Mucosa of rectum (tissue), 2 donors: ENCODE measurements at regions not wholly inside any gene's neighbourhood (a gene's known extent, or its start where the extent isn't known, plus 50 kb on each side); places are given as distances from the start of the nearest gene placed in this dataset.
"Not testable (repeated sequence)": the region's sequence is repeated elsewhere in the genome, so short reads cannot be mapped to it uniquely, and the experiment has no call there.

ENCODE experiments used
- H3K27ac ChIP-seq, 2 donors: one replicate each; pipeline ENCODE4 v1.7.0; 2013; ENCODE audit warnings: inconsistent platforms in 2 of 2, low read depth in 2 of 2, low read length in 2 of 2
- H3K27me3 ChIP-seq, 2 donors: one replicate each; pipeline ENCODE4 v1.7.0; 2013; ENCODE audit warnings: low read length in 2 of 2; ENCODE audit not compliant: control insufficient read depth in 2 of 2, insufficient read depth in 2 of 2
- H3K36me3 ChIP-seq, 2 donors: one replicate each; pipeline ENCODE4 v1.7.0; 2013; ENCODE audit warnings: low read length in 2 of 2; ENCODE audit not compliant: control insufficient read depth in 2 of 2, insufficient read depth in 2 of 2
- H3K4me1 ChIP-seq, 2 donors: one replicate each; pipeline ENCODE4 v1.7.0; 2013; ENCODE audit warnings: low read length in 2 of 2, mild to moderate bottlenecking in 1 of 2; ENCODE audit not compliant: control insufficient read depth in 2 of 2, insufficient read depth in 2 of 2
- H3K4me3 ChIP-seq, 2 donors: one replicate each; pipeline ENCODE4 v1.7.0; 2013; ENCODE audit warnings: low read length in 2 of 2
- H3K9ac ChIP-seq, 2 donors: one replicate each; pipeline ENCODE4 v1.7.0; 2013; ENCODE audit warnings: low read length in 2 of 2, low read depth in 1 of 2, mild to moderate bottlenecking in 1 of 2
- H3K9me3 ChIP-seq, 2 donors: one replicate each; pipeline ENCODE4 v1.7.0; 2013; ENCODE audit warnings: low read length in 2 of 2; ENCODE audit not compliant: control insufficient read depth in 2 of 2
- donor health status: healthy.
- donor health status: Normal muscosa, but diverticular disease.

DNA sequence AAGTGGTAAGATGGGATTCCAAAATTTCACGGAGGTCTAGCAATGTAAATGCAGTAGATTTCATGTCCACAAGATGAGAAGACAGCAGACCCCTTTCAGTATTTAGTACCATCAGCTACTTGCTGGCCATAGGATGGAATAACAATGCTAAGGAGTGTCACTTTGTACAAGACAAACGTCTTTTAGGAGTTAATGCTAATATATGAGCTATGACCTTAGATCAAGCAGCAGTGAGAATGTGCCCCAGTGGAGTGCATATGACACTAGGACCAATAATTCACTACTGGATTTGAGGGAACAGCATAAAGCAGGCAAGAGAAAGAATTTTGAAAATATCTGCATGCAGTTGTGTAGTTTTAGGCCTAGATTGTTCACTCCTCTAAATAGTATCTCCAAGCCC, 182.8 kb upstream of the ZNF804B start:
- Histone ChIP-seq H3K27me3 (no peaks in the 10 kb centered on the region), H3K27ac (no peak overlapping the region), H3K9me3 (no peaks in the 10 kb centered on the region), H3K4me1 (no peaks in the 10 kb centered on the region), H3K36me3 (no peaks in the 10 kb centered on the region), H3K9ac (no peak overlapping the region), H3K4me3 (no peak overlapping the region)

DNA sequence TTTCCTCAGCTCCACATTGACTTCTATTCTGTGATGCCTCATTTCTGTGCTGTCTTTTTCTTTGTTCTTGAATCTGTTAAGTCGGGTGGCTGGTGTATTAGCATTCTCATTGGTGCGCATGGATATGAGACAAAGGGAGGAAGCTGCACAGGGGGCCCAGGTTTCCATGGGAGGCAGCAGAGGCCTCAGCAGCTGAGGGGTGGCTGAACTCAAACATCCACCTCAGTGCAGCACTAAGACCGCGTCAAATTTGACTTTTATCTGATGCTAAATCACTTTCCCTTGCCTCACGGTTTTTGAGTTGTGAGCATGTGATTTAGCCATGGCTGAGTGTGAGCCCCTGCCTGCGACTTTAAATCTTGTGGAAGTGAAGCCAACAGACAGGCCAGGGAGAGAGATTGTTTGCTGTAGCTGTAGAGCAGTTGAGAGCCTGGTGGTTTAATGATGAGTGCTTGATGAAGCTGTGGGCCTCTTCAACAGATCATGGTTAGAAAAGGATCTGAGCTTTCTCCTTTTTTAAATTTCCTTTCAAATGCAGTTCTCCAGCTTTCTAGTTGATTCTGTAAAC, 193.3 kb upstream of the ZNF804B start:
- no peaks in the 10 kb centered on the region for H3K9me3 ChIP-seq
- H3K4me3 ChIP-seq: no peak overlapping the region
- no peak overlapping the region for H3K27ac ChIP-seq
- no peaks in the 10 kb centered on the region for H3K36me3 ChIP-seq
- no peaks in the 10 kb centered on the region for H3K27me3 ChIP-seq
- H3K4me1 ChIP-seq: no peaks in the 10 kb centered on the region
- H3K9ac ChIP-seq: no peak overlapping the region

DNA sequence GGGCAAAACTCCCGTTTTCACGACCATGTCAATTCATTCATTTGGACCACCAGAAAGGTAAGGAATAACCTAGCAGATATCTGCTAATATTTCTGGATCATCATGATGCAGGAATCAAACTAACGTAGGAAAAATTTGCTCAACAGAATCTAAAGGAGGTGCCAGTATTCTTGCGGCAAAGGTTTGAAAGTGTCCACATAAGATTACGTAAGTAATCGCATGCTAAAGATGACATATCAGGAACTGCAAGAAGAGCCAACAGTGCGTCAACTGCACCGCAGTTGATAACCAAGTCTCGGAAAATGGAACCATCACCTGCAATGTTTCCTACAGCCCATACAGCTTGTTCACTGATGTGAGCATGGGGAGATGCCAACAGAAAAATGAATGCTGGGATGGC, 194.1 kb upstream of the ZNF804B start:
- H3K27ac ChIP-seq: no peak overlapping the region
- no peak overlapping the region for H3K4me3 ChIP-seq
- H3K9ac ChIP-seq: no peak overlapping the region
- no peaks in the 10 kb centered on the region for H3K36me3 ChIP-seq
- no peaks in the 10 kb centered on the region for H3K4me1 ChIP-seq
- no peaks in the 10 kb centered on the region for H3K9me3 ChIP-seq
- no peaks in the 10 kb centered on the region for H3K27me3 ChIP-seq

DNA sequence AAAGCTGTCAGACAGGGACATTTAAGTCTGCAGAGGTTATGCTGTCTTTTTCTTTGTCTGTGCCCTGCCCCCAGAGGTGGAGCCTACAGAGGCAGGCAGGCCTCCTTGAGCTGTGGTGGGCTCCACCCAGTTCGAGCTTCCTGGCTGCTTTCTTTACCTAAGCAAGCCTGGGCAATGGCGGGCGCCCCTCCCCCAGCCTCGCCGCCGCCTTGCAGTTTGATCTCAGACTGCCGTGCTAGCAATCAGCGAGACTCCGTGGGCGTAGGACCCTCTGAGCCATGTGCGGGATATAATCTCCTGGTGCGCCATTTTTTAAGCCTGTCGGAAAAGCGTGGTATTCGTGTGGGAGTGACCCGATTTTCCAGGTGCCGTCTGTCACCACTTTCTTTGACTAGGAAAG, 203.1 kb upstream of the ZNF804B start:
- H3K36me3 ChIP-seq, H3K9me3 ChIP-seq, H3K4me1 ChIP-seq, H3K27me3 ChIP-seq, H3K27ac ChIP-seq, H3K4me3 ChIP-seq, H3K9ac ChIP-seq: not testable (repeated sequence)

DNA sequence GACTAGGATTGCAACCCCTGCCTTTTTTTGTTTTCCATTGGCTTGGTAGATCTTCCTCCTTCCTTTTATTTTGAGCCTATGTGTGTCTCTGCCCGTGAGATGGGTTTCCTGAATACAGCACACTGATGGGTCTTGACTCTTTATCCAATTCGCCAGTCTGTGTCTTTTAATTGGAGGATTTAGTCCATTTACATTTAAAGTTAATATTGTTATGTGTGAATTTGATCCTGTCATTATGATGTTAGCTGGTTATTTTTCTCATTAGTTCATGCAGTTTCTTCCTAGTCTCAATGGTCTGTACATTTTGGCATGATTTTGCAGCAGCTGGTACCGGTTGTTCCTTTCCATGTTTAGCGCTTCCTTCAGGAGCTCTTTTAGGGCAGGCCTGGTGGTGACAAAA, 204.7 kb upstream of the ZNF804B start:
- H3K4me3 ChIP-seq, H3K27me3 ChIP-seq, H3K9ac ChIP-seq, H3K9me3 ChIP-seq, H3K36me3 ChIP-seq, H3K27ac ChIP-seq, H3K4me1 ChIP-seq: not testable (repeated sequence)

DNA sequence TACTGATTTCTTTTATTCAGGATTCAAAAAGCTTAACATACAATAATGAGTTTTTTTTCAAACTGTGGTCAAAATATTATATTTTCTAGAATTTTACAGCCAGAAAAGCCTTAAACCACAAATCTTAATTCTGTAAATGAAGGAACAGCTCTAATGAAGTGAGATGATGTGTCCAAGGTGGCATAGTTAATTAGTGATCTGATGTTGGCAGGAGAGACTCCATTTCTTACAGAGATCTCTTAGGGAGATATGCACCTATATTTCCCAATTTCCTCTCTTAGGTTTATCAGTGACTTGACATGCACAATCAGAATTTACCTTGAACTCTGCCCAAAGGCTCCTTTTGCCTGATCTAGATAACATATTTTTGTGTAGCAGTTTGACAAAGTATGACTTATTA, 211.1 kb upstream of the ZNF804B start:
- Histone ChIP-seq H3K9me3 (peaks cover 2 to 3% of the 10 kb centered on the region in 2 donors), H3K27me3 (no peaks in the 10 kb centered on the region), H3K4me3 (no peak overlapping the region), H3K27ac (no peak overlapping the region), H3K4me1 (no peaks in the 10 kb centered on the region), H3K36me3 (no peaks in the 10 kb centered on the region), H3K9ac (no peak overlapping the region)

DNA sequence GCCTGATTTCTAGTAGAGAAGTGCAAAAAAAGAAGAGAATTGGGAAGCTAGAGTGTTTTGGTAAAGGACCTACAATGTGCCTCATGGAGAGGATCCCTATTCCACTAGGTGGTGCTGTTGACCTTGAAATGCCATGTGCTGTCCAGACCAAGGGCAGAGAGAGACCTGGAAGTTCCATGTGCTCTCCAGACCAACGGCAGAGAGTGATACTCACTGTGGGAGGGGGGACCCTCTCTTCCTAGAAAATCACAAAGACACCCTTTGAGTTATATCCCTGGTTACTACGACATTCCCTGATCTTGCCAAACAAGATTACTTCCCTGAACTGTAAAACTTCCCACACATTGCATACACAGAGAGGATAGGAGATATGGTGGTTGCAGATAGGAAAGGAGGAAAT, 212.7 kb upstream of the ZNF804B start:
- Histone ChIP-seq H3K4me1 (no peaks in the 10 kb centered on the region), H3K4me3 (no peak overlapping the region), H3K9ac (no peak overlapping the region), H3K27ac (no peak overlapping the region), H3K27me3 (no peaks in the 10 kb centered on the region), H3K9me3 (peaks cover 2 to 3% of the 10 kb centered on the region in 2 donors), H3K36me3 (no peaks in the 10 kb centered on the region)

DNA sequence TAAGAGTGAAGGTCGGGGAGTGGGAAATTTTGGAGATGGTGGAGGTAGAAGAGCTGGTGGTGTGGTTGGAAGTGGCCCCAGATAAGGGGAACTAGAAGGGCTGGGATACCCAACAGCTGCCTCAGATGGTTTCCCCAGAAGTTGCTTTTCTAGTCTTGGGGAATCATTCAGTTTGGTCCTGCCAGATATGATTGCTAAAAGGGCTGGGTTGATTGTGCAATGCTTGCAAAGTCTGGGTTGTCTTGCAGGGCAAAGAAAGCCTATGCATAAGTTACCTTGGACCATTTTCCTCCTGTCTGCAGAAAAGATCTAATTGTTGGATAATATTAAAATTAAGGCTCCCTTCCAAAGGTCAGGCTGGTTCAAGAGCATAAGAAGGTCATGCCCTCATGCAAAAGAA, 213.8 kb upstream of the ZNF804B start:
- H3K4me1 ChIP-seq: no peaks in the 10 kb centered on the region
- peaks cover 2 to 3% of the 10 kb centered on the region in 2 donors for H3K9me3 ChIP-seq
- no peak overlapping the region for H3K4me3 ChIP-seq
- no peak overlapping the region for H3K27ac ChIP-seq
- no peaks in the 10 kb centered on the region for H3K27me3 ChIP-seq
- H3K9ac ChIP-seq: no peak overlapping the region
- no peaks in the 10 kb centered on the region for H3K36me3 ChIP-seq

DNA sequence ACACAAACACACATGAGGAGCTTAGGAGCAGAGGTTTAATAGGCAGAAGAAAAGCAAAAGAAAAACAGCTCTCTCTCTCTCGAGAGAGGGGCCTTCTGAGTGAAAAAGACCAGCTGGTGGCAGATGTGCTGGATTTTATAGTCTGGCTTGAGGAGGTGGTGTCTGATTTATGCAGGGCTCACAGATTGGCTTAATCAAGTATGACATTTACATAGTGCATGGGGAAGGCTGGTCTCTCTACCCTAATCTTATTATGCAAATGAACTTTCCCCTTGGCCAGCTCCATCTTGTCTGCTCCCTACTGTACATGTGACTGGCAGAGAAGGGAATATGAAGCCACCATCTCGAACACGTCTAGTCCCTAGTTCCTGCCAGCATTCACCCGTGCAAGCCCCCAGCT, 219.5 kb upstream of the ZNF804B start:
- Histone ChIP-seq H3K9ac (no peak overlapping the region), H3K9me3 (no peaks in the 10 kb centered on the region), H3K36me3 (no peaks in the 10 kb centered on the region), H3K4me1 (no peaks in the 10 kb centered on the region), H3K27ac (no peak overlapping the region), H3K4me3 (no peak overlapping the region), H3K27me3 (no peaks in the 10 kb centered on the region)

DNA sequence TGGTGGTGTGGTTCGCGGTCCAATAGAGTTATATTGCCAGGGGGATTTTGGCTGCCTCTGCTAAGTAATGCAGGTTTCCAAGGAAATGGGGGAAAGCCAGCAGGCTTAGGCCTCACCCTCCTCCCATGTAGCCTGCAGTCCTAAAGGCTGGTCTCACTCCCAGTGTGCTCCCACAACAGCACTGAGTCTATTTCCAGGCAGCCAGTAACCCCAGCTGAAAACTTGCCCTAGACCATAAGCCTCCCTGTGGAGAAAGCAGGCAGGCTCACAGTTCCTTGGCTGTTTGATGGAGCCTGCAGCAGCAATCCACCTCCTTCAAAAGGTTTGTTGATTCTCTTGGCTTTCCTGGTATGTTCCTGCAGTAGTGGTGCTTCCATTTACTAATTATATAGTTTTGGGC, 220.0 kb upstream of the ZNF804B start:
- Histone ChIP-seq H3K27me3 (no peaks in the 10 kb centered on the region), H3K9ac (no peak overlapping the region), H3K9me3 (no peaks in the 10 kb centered on the region), H3K27ac (no peak overlapping the region), H3K36me3 (no peaks in the 10 kb centered on the region), H3K4me1 (no peaks in the 10 kb centered on the region), H3K4me3 (no peak overlapping the region)

DNA sequence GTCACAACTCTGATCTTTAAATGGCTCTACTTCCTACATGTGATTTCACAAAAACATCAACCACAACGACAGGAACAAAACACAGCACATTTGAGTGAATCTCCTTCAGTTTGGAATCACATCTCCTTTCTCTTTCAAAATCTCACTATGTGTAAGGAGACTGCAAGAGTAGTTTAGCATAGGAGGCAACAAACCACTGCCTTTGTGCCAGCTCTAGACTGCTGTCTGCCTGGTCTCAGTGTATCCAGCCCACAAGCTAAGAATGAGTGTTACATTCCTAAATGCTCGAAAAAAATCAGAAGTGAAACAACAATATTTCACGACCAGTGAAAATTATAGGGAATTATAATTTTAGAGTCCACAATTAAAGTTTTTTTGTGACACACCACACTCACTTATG, 217.0 kb upstream of the STEAP4 start:
- Histone ChIP-seq H3K4me3 (no peak overlapping the region), H3K27me3 (no peaks in the 10 kb centered on the region)

More for the DNA sequence above, 217.0 kb upstream of the STEAP4 start:
- Histone ChIP-seq H3K9me3 (no peaks in the 10 kb centered on the region), H3K9ac (no peak overlapping the region), H3K4me1 (no peaks in the 10 kb centered on the region), H3K27ac (no peak overlapping the region), H3K36me3 (no peaks in the 10 kb centered on the region)
